Hepatic stellate cell (primary cell): ENCODE measurements at regions not wholly inside any gene's neighbourhood (a gene's known extent, or its start where the extent isn't known, plus 50 kb on each side); places are given as distances from the start of the nearest gene placed in this dataset.

ENCODE experiments used
- DNase-seq: peaks from one replicate; pipeline ENCODE4 v3.0.0; 2011; ENCODE audit warnings: low spot score

- DNase-seq: no peak
Observed at GRCh38 chr11:82373781-82374542, 359.7 kb downstream of the FAM181B start.

- no peak for DNase-seq
Observed at GRCh38 chr11:82365351-82365750, 368.3 kb downstream of the FAM181B start.

- no peak for DNase-seq
Observed at GRCh38 chr11:82356316-82356715, 377.3 kb downstream of the FAM181B start.

- DNase-seq: no peak
Observed at GRCh38 chr11:82355313-82355823, 378.3 kb downstream of the FAM181B start.

- DNase-seq: no peak
Observed at GRCh38 chr11:82326853-82327252, 406.8 kb downstream of the FAM181B start.

GRCh38 chr11:82321206-82321605 lies 412.5 kb downstream of the FAM181B start:
- DNase-seq: no peak

GRCh38 chr11:82315093-82315492 lies 418.6 kb downstream of the FAM181B start:
- DNase-seq: no peak

GRCh38 chr11:82308979-82309378 lies 424.7 kb downstream of the FAM181B start:
- no peak for DNase-seq

GRCh38 chr11:82305123-82305522 lies 428.5 kb downstream of the FAM181B start:
- no peak for DNase-seq

- DNase-seq: no peak
Observed at GRCh38 chr11:82303671-82304070, 430.0 kb downstream of the FAM181B start.

- DNase-seq: no peak
Observed at GRCh38 chr11:82288471-82288870, 445.2 kb downstream of the FAM181B start.

GRCh38 chr11:82270870-82271269 lies 462.8 kb downstream of the FAM181B start:
- no peak for DNase-seq

GRCh38 chr11:82268627-82269026 lies 465.0 kb downstream of the FAM181B start:
- no peak for DNase-seq

GRCh38 chr11:82267186-82267585 lies 466.5 kb downstream of the FAM181B start:
- DNase-seq: no peak

- no peak for DNase-seq
Observed at GRCh38 chr11:82261367-82261766, 472.3 kb downstream of the FAM181B start.

- DNase-seq: no peak
Observed at GRCh38 chr11:82250047-82250446, 483.6 kb downstream of the FAM181B start.

GRCh38 chr11:82246926-82247325 lies 486.7 kb downstream of the FAM181B start:
- DNase-seq: no peak

GRCh38 chr11:82239498-82239897 lies 494.2 kb downstream of the FAM181B start:
- DNase-seq: no peak

GRCh38 chr11:82234256-82234655 lies 499.4 kb downstream of the FAM181B start:
- no peak for DNase-seq

GRCh38 chr11:82233201-82233600 lies 500.5 kb downstream of the FAM181B start:
- no peak for DNase-seq

- DNase-seq: no peak
Observed at GRCh38 chr11:82229341-82229740, 504.3 kb downstream of the FAM181B start.

- no peak for DNase-seq
Observed at GRCh38 chr11:82225930-82226329, 507.7 kb downstream of the FAM181B start.

GRCh38 chr11:82225502-82225901 lies 508.2 kb downstream of the FAM181B start:
- DNase-seq: no peak
